ENCODE measurements at regions not wholly inside any gene's neighbourhood (a gene's known extent, or its start where the extent isn't known, plus 50 kb on each side); places are given as distances from the start of the nearest gene placed in this dataset.

DNA sequence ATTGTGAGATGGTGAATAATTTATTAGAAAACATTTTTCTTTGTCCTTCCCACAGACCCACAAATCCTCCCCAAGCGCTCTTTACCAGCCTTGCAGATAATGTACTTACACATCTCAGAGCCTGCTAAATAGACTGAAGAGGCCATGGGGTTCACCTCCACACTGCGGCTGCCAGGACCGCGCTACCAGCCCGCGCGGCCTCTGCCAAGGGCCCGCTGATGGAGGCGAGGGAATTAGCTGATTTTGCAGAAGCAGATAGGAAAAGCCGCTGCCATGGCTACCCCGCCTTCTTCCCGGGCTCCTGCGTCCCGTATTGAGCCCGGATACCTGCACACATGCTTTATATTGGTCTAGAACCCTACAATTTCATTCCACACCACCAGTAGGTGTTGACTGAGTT, 248.0 kb upstream of the FOXD3 start:
- no TSS peak for BruUV-seq (replicated peaks)
- no peaks in the 10 kb centered on the region for H3K36me3 ChIP-seq (ENCODE audit: control insufficient read depth in 1 of 2, insufficient read depth in 2 of 2, low read length in 2 of 2)
- ATAC-seq (no peak), DNase-seq (ENCODE audit: low read depth, low spot score) (no peak)
- ChIA-PET RAD21 (ENCODE audit: low non-redundant PET in 1 of 2, low total read pairs in 2 of 2, uncharacterized antibody in 2 of 2, unreplicated experiment in 2 of 2) (no interaction called here), CTCF (no interaction called here), POLR2A (no interaction called here)
- intact Hi-C loops (cut with micrococcal nuclease), result no loop called here
- no peak overlapping the region for H3K4me3 ChIP-seq (replicated peaks in 1 of 2; ENCODE audit: low read depth in 1 of 2, low read length in 2 of 2)
- no peak overlapping the region for H2AFZ ChIP-seq (ENCODE audit: low read depth, low read length, poor library complexity, severe bottlenecking)
- no peak overlapping the region for H3K4me2 ChIP-seq (ENCODE audit: low read length)
- H3K79me2 ChIP-seq (ENCODE audit: insufficient read depth, low read length), result no peaks in the 10 kb centered on the region
- no peaks in the 10 kb centered on the region for H4K20me1 ChIP-seq (ENCODE audit: insufficient read depth)
- no peaks in the 10 kb centered on the region for H3K9me3 ChIP-seq (ENCODE audit: control insufficient read depth in 1 of 2, insufficient read depth in 1 of 2, low read depth in 1 of 2, low read length in 2 of 2)
- H3K27ac ChIP-seq (ENCODE audit: low read depth, low read length), result no peak overlapping the region
- H3K27me3 ChIP-seq (ENCODE audit: insufficient read depth, low read length), result peaks cover 27% of the 10 kb centered on the region
- TF ChIP-seq ZFX (IDR thresholded peaks at IDR 0.05) (no peak), SRF (IDR thresholded peaks at IDR 0.05; ENCODE audit: low read depth) (no peak), CTCF (IDR thresholded peaks at IDR 0.05 in 2 of 3, conservative IDR thresholded peaks at IDR 0.05 in 1 of 3; ENCODE audit: borderline replicate concordance in 1 of 3, insufficient read depth in 1 of 3, low read depth in 2 of 3, low read length in 2 of 3) (no peak), ZNF274 (IDR thresholded peaks at IDR 0.05; ENCODE audit: low read depth, low read length) (no peak), EGR1 (IDR thresholded peaks at IDR 0.05; ENCODE audit: low read depth) (no peak), ATF3 (IDR thresholded peaks at IDR 0.05) (no peak), TCF7L2 (IDR thresholded peaks at IDR 0.05; ENCODE audit: borderline replicate concordance, extremely low read depth, insufficient read depth, insufficient read length) (no peak), REST (IDR thresholded peaks at IDR 0.05; ENCODE audit: low read depth) (no peak), EZH2 (IDR thresholded peaks at IDR 0.05) (no peak), CBX3 (IDR thresholded peaks at IDR 0.05; ENCODE audit: low read depth) (no peak), RAD21 (IDR thresholded peaks at IDR 0.05; ENCODE audit: low read depth) (no peak), MAX (IDR thresholded peaks at IDR 0.05) (no peak), ELF1 (IDR thresholded peaks at IDR 0.05; ENCODE audit: borderline replicate concordance, low read depth) (no peak)
- TF ChIP-seq, protein P1, sequence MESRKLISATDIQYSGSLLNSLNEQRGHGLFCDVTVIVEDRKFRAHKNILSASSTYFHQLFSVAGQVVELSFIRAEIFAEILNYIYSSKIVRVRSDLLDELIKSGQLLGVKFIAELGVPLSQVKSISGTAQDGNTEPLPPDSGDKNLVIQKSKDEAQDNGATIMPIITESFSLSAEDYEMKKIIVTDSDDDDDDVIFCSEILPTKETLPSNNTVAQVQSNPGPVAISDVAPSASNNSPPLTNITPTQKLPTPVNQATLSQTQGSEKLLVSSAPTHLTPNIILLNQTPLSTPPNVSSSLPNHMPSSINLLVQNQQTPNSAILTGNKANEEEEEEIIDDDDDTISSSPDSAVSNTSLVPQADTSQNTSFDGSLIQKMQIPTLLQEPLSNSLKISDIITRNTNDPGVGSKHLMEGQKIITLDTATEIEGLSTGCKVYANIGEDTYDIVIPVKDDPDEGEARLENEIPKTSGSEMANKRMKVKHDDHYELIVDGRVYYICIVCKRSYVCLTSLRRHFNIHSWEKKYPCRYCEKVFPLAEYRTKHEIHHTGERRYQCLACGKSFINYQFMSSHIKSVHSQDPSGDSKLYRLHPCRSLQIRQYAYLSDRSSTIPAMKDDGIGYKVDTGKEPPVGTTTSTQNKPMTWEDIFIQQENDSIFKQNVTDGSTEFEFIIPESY (IDR thresholded peaks at IDR 0.05; ENCODE audit: extremely low read depth, insufficient replicate concordance, low read length), result no peak
- no peak overlapping the region for H3K9ac ChIP-seq (ENCODE audit: low read length)
- no peaks in the 10 kb centered on the region for H3K9me2 ChIP-seq (ENCODE audit: insufficient read depth)
- H3K4me1 ChIP-seq (ENCODE audit: control insufficient read depth in 1 of 2, insufficient read depth in 2 of 2, low read length in 2 of 2), result no peaks in the 10 kb centered on the region
